ENCODE measurements at regions not wholly inside any gene's neighbourhood (a gene's known extent, or its start where the extent isn't known, plus 50 kb on each side); places are given as distances from the start of the nearest gene placed in this dataset.

- TF ChIP-seq GATA1 (IDR thresholded peaks at IDR 0.05; ENCODE audit: low read depth, low read length) (no peak), POLR2A (IDR thresholded peaks at IDR 0.05; ENCODE audit: low read length) (no peak)
Measured at GRCh38 chr9:30711591-30711990, 1672.9 kb upstream of the ACO1 start.

Measured in erythroblast (primary cell).